Stimulated activated CD8-positive, alpha-beta memory T cell treated with anti-CD3 and anti-CD28 coated beads, Interleukin-2, amount 100 ng/mL, for 1 hour (primary cell): ENCODE measurements at regions not wholly inside any gene's neighbourhood (a gene's known extent, or its start where the extent isn't known, plus 50 kb on each side); places are given as distances from the start of the nearest gene placed in this dataset.
A peak's percentile ranks its signal among the peaks of the same experiment; 100 is the strongest.

ENCODE experiments used
- DNase-seq, 2 donors: peaks; one replicate each; pipeline ENCODE4 v3.0.0-alpha.2; 2020; ENCODE audit warnings: low read depth in 2 of 2

- no peak for DNase-seq
Observed at GRCh38 chr2:134075204-134075603, 178.7 kb upstream of the MGAT5 start.

- DNase-seq = no peak
Observed at GRCh38 chr2:134078354-134078753, 175.5 kb upstream of the MGAT5 start.

- no peak for DNase-seq
Observed at GRCh38 chr2:134079373-134079772, 174.5 kb upstream of the MGAT5 start.

GRCh38 chr2:134080386-134081089 lies 173.3 kb upstream of the MGAT5 start:
- DNase-seq = no peak

GRCh38 chr2:134081238-134081938 lies 172.5 kb upstream of the MGAT5 start:
- no peak for DNase-seq

- no peak for DNase-seq
Observed at GRCh38 chr2:134083548-134083947, 170.3 kb upstream of the MGAT5 start.

GRCh38 chr2:134086594-134087219 lies 167.2 kb upstream of the MGAT5 start:
- DNase-seq = no peak

- no peak for DNase-seq
Observed at GRCh38 chr2:134087371-134087921, 166.4 kb upstream of the MGAT5 start.

DNA sequence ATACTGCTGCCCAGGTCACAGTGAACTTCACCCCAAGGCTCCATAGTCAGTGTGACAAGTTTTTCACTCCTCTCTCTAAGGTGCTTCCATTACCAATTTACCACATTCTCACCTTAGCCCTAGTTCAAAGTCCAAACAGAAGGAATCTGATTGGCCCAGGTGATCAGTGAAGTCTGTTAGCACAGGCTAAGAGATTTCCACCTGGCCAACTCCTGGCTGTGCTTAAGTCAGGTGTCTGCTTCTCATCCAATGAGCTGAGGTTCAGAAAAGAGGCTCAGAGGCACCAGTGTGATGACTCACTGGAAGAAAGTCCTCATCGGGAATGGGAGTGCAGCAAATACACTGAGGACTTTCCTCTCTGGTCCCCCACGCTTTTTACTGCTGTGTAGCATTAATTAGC lies 164.4 kb upstream of the MGAT5 start:
- DNase-seq = no peak

DNA sequence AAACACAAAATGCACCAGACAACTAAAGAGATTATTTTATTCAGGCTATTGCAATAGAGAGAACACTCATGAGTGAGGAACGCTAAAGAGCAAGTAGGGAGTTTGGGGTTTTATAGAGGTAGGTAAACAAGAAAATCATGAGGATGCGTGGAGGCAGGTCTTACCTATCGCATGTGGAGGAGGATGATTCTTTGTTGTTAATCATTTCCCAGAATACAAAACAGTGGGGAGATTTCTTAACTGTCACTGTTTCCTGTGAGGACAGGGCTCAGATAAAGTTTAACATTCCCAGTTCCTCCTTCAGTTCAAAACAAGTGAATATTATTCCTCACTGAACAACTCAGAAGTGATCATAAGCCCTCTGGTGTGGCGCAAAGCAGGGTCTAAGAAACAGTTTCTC lies 156.1 kb upstream of the MGAT5 start:
- no peak for DNase-seq

- no peak for DNase-seq
Observed at GRCh38 chr2:134098321-134098720, 155.6 kb upstream of the MGAT5 start.

DNA sequence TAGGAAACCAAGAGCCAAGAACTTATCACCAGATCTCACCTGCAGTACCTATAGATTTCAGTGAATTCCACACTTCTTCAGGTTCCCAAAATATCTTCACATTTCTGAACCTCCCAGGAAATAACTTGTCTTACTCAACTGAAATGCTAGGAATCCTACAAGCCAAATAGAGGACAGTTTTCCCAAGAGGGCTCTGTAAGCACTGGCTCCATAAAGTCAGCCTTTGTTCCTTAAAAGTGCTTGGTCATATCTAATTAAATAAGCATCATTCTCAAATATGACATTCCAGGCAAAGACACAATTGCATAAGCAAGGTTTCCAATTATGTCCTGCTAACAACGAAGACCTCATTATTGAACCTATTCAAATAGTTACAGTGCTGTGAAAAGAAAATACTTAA lies 154.6 kb upstream of the MGAT5 start:
- DNase-seq = no peak

DNA sequence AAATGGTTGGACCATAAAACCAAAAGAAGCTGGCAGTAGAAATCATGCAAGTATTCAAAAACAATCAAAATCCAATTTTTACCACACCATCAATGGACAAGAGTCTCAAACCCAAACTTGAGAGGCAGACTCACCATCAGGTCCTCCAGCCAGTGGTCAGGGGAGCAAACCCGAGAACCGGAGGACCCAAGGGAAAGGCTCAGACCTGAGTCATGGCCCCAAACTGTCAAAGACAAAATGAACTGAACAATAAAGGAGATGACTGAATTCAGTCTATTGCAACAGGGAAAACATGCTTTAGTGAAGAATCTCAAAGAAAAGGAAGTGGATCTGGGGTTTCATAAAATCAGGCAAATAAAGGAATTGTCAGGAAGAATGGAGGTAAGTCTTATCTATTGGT lies 150.7 kb upstream of the MGAT5 start:
- DNase-seq = no peak

- no peak for DNase-seq
Observed at GRCh38 chr2:134104754-134105153, 149.1 kb upstream of the MGAT5 start.

- DNase-seq = no peak
Observed at GRCh38 chr2:134107402-134107801, 146.5 kb upstream of the MGAT5 start.

DNA sequence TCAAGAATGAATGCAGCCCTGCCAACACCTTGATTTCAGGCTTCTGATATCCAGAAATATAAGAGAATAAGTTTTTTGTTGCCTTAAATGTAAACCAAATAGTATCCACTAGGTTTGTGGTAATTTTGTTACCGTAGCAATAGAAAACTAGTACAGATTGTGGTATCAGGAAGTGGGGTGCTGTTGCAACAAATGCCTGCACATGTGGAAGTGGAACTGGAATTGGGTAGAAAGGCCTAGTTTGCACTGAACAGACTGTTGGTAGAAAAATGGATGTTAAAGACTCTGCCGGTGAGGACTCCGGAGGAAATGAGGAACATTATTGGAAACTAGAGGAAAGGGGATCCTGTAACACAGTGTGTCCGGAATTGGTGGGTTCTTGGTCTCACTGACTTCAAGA lies 145.8 kb upstream of the MGAT5 start:
- DNase-seq = no peak

DNA sequence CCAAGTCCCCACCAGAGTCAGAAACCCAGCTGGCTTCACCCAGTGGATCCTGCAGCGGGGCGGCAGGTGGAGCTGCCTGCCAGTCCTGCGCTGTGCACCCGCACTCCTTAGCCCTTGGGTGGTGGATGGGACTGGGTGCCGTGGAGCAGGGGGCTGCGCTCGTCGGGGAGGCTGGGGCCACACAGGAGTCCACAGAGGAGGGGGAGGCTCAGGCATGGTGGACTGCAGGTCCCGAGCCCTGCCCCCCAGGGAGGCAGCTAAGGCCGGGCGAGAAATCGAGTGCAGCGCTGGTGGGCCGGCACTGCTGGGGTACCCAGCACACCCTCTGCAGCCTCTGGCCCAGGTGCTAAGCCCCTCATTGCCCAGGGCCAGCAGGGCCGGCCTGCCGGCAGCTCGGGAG lies 144.6 kb upstream of the MGAT5 start:
- DNase-seq = no peak

- no peak for DNase-seq
Observed at GRCh38 chr2:134109725-134110124, 144.1 kb upstream of the MGAT5 start.

- no peak for DNase-seq
Observed at GRCh38 chr2:134110532-134110931, 143.3 kb upstream of the MGAT5 start.

- no peak for DNase-seq
Observed at GRCh38 chr2:134117676-134118075, 136.2 kb upstream of the MGAT5 start.

- peak; percentile 47 to 68 for DNase-seq
Observed at GRCh38 chr2:134118279-134119116, 135.4 kb upstream of the MGAT5 start.
